Fibroblast of pulmonary artery (primary cell): ENCODE measurements at regions not wholly inside any gene's neighbourhood (a gene's known extent, or its start where the extent isn't known, plus 50 kb on each side); places are given as distances from the start of the nearest gene placed in this dataset.

Source experiments
- DNase-seq: peaks from one replicate; pipeline ENCODE4 v3.0.0-alpha.2; 2010; ENCODE audit warnings: low read depth
- H3K4me3 ChIP-seq: replicated peaks from 2 replicates; pipeline ENCODE4 v1.5.1; 2011; ENCODE audit warnings: low read depth, mild to moderate bottlenecking, control low read depth, low read length, moderate library complexity
- CTCF ChIP-seq: IDR thresholded peaks from 2 replicates; pipeline ENCODE4 v1.5.1; 2011; ENCODE audit warnings: mild to moderate bottlenecking, control low read depth, low read length, inconsistent platforms; ENCODE audit errors: missing control alignments

GRCh38 chr10:1938317-1938716 is 201.0 kb upstream of the ADARB2 start:
- no peak for DNase-seq
- TF ChIP-seq CTCF, result no peak
- no peak overlapping the region for H3K4me3 ChIP-seq

DNA sequence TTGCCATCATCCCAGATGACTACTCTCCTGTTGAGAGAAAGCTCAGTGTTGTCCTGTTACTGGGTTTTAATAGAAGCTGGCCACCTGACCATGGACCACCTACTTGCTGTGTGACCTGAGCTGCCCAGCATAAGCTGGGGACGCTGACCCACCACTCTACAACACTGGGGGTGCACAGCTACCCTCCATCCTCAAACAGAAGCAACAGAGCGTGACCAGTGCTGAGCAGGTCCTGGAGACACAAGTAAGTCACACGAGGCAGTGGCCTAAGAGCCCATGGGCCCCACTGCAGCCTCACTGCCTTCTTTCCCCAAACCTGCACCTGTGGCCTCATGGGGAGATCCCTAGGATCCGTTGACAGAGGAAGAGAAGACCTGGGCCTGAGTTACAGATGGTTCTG is 198.6 kb upstream of the ADARB2 start:
- DNase-seq, result no peak
- no peak for TF ChIP-seq CTCF
- H3K4me3 ChIP-seq, result no peak overlapping the region

GRCh38 chr10:1933215-1933614 is 195.9 kb upstream of the ADARB2 start:
- DNase-seq, result no peak

GRCh38 chr10:1932692-1933094 is 195.4 kb upstream of the ADARB2 start:
- no peak for TF ChIP-seq CTCF
- H3K4me3 ChIP-seq, result no peak overlapping the region
- no peak for DNase-seq

More at GRCh38 chr10:1933215-1933614, 195.9 kb upstream of the ADARB2 start:
- H3K4me3 ChIP-seq, result no peak overlapping the region
- TF ChIP-seq CTCF, result no peak

GRCh38 chr10:1928606-1929005 is 191.3 kb upstream of the ADARB2 start:
- no peak overlapping the region for H3K4me3 ChIP-seq
- no peak for TF ChIP-seq CTCF
- DNase-seq, result no peak

DNA sequence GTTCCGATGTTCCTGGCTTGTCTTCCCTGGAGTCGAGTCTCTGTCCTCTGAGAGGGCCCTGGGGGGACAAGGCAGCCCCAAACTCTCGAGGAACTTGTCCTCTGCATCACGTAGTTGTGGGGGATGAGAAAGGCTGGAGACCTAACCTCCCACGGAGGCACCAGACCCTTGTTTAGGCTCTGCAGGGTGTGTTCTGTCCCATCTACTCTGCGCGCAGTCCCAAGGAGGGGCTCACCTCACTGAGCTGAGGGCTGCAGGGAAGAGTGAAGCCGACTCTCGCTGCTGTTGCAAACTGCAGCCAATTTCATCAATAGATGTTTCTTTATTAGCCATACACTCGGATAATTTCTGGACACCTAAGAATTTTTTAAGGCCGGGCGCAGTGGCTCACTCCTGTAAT is 186.7 kb upstream of the ADARB2 start:
- no peak for TF ChIP-seq CTCF
- DNase-seq, result no peak
- no peak overlapping the region for H3K4me3 ChIP-seq

DNA sequence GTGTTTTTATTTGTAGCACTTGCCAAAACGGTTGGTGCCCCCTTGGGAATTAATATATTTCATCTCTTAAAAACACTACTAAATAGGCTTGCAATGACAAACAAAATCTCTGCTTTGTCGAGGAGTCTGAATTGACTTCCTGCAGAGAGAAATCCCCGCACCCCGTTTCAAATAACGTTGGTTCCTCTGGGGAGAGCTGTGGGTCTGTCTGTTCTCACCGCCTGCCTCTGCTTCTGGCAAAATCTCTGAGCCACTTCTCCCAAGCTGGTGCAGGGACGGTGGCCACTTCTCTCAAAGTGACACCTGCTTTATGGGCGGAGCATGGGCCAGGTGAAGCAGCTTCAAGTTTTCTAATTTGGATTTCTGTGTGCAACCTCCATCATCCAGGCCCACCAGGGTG is 186.3 kb upstream of the ADARB2 start:
- no peak overlapping the region for H3K4me3 ChIP-seq
- TF ChIP-seq CTCF, result no peak
- DNase-seq, result no peak
